Superior temporal gyrus (tissue), 1 donor: ENCODE measurements at regions not wholly inside any gene's neighbourhood (a gene's known extent, or its start where the extent isn't known, plus 50 kb on each side); places are given as distances from the start of the nearest gene placed in this dataset.
"Not testable (repeated sequence)": the region's sequence is repeated elsewhere in the genome, so short reads cannot be mapped to it uniquely, and the experiment has no call there.

ENCODE experiments used
- DNase-seq: peaks from one replicate; pipeline ENCODE4 v3.0.0-alpha.2; 2016; ENCODE audit errors: extremely low spot score

DNA sequence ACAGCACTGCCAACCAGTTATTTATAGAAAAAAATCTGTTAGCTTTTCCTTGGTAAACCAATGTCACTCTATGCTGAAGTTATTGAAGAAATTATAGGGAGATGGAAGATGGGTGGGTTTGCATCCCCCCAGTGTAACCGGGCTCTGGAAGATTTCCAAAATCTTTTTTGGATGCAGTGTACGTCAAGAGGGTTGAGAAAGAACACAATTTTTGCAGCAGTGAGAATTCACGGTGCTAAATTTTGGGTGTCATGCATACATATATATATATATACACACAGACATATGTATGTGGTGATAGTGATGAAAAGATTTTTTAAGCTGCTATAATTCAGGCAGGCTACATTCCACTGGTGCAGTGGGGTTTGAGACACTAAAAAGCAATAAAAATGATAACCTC is 91.4 kb upstream of the MAGI3 start:
- DNase-seq, result peak; percentile 45

- DNase-seq, result no peak
These were observed 87.7 kb upstream of the MAGI3 start for GRCh38 chr1:113302636-113303035.

DNA sequence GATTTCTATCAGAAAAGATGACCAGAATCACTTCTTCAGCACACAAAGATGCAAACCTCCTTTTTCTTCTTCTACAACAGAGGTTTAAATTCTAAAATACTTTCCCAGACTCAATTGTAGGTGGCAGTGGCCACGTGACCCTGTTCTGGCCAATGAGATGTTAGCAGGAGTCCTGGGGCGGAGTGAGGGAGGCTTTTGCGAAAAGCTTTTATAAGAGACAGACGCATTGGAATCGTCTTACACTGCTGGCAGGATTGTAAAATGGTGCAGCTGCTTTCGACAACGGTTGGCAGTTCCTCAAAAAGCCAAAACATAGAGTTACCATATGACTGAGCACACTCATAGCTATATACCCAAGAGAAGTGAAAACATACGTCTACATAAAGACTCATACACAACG is 87.0 kb upstream of the MAGI3 start:
- no peak for DNase-seq

DNA sequence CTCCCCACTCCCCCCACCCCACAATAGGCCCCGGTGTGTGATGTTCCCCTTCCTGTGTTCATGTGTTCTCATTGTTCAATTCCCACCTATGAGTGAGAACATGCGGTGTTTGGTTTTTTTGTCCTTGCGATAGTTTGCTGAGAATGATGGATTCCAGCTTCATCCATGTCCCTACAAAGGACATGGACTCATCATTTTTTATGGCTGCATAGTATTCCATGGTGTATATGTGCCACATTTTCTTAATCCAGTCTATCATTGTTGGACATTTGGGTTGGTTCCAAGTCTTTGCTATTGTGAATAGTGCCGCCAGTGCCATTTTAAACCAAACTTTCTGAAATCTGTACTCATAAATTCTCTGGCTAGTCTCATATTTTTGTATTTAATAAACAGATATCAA is 85.3 kb upstream of the MAGI3 start:
- DNase-seq, result not testable (repeated sequence)

DNA sequence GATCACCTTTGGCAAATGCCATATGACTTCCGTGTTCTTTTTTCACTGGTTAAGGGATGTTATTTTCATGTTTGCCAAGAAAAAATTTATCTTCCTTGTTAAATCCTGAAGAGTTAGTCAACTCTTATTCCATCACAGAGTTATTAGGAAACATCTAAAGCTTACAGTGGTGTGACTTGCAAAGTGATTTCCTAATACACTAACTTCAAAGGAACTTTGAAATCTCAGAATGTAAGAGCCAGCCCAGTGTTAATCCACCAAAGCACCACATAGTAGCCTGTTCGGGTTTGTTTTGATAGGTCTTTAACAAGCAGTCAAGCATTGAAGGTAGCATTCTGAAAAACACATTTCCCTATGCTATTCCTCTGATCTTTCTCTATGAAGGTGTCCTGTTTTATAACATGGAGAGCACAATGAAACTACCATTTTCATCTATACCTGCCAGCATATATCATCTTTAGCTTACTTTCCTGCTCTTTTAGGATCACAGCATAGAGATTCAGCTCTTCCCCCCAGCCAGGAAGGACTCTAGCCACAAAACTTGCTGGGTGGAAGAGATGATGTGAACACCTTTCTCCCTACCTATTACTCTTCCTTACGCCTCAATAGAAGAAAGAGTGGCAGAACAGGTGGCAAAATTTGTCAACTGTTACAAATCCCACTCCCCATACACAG is 82.4 kb upstream of the MAGI3 start:
- DNase-seq, result no peak

DNA sequence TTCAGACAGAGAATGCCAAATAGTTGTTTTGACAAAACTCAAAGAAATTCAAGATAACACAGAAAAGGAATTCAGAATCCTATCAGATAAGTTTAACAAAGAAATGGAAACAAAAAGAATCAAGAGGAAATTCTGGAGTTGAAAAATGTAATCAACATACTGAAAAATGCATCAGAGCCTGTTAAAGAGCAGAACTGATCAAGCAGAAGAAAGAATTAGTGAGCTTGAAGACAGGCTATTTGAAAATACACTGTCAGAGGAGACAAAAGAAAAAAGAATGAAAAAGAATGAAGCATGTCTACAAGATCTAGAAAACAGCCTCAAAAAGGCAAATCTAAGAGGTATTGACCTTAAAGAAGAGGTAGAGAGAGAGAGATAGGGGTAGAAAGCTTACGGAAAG is 77.7 kb upstream of the MAGI3 start:
- not testable (repeated sequence) for DNase-seq

DNA sequence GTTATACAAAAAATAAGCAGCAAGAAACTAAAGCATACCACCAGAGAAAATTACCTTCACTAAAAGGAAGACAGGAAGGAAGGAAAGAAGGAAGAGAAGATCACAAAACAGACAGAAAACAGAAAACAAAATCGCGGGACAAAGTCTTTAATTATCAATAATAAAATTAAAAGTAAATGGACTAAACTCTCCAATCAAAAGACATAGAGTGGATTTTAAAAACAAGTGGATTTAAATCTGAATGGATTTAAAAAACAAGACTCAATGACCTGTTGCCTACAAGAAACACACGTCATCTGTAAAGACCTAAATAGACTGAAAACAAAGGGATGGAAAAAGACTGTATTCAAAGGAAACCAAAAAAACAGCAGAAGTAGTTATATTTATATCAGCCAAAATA is 75.7 kb upstream of the MAGI3 start:
- no peak for DNase-seq

GRCh38 chr1:113320272-113320671 is 70.0 kb upstream of the MAGI3 start:
- DNase-seq, result no peak

GRCh38 chr1:113320972-113321680 is 69.2 kb upstream of the MAGI3 start:
- DNase-seq, result no peak

DNA sequence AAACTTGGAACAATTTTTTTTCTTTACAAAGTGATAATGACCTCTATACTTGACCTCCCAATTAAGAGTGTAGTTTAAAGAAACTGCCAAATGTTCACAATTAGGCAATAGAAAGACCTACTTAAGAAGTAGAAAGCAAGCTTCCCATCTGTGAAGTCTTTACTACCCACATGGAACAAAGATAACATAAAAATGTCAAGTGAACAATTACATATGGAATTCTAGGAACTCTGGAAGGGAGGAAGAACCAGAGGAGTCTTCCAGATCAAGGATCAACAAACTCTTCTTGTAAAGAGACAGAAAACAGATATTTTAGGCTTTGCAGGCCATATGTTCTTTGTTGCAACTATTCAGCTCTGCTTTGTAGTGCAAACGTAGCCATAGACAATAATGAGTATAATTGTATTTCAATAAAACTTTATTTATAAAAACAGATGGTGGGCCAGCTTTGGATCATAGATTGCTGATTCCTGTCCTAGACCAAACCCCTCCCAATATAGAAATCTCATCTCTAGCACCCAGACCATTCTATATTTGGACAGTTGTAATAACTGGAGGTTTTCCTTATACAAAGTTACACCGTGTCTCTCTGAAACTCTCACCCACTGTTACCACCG is 68.4 kb upstream of the MAGI3 start:
- no peak for DNase-seq

DNA sequence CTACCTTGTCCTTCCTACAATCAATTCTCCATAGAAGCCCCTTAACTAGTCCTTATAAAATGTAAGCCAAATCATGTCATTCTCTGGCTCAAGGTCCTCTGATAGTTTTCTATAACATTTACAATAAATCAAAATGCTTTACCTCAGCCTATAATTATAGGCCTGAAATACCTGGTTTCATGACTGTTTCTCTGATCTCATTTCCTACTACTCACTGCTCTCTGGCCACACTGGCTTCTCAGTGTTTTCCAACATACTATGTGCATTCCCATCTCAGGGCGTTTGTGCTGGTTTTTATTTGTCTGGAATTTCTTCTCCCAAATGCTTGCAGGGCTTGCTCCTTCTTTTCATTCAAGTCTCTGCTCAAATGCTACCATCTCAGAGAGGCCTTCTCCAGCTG is 67.9 kb upstream of the MAGI3 start:
- DNase-seq, result no peak

DNA sequence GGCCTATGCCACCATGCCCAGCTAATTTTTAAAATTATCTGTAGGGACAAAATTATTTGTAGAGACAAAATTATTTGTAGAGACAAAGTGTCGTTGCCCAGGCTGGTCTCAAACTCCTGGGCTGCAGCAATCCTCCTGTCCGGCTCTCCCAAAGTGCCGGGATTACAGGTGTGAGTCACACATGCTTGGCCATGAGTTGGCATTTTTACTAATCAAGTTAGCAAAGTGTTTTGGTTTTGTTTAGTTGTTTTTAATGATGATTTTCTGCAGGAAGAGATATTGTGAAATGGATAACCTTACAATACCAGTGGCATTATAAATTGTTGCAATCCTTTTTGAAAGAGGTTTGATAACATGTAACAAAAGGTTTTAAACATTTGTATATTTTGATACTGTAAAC is 65.3 kb upstream of the MAGI3 start:
- no peak for DNase-seq

- no peak for DNase-seq
These were observed 63.3 kb upstream of the MAGI3 start for GRCh38 chr1:113326976-113327375.

GRCh38 chr1:113333056-113333455 is 57.3 kb upstream of the MAGI3 start:
- DNase-seq, result no peak

DNA sequence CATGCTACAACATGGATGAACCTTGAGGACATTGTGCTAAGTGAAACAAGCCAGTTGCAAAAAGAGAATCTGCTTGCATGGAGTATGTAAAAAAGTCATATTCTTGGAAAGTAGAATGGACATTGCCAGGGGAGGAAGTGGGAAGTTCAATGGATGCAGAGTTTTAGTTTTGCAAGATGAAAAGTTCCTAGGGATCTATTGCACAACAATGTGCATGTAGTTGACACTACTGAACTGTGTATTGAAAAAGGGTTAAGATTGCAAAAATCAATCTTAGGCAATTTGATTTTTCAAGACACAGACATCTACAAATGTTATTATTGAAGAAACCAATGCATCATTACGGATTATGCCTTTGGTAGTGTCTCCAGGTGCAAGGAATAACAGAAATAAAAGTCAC is 50.3 kb upstream of the MAGI3 start:
- DNase-seq, result no peak
